IMR-90 (cell line): ENCODE measurements at regions not wholly inside any gene's neighbourhood (a gene's known extent, or its start where the extent isn't known, plus 50 kb on each side); places are given as distances from the start of the nearest gene placed in this dataset.

ENCODE experiments used
- ATAC-seq: fragments of 200-7000 bp; cut with Tn5 transposase; 2 replicates; pipeline ENCODE4 v1.9.1; 2020; ENCODE audit warnings: low read depth, mild to moderate bottlenecking, moderate library complexity
- BruUV-seq: library from RNA; stranded (reverse); fragments of 400-500 nt; replicated peaks from 2 replicates; lab custom pipeline; 2021; lab: Mats Ljungman, UMichigan
- CTCF ChIA-PET: fragments of 300-600 bp; formaldehyde crosslinking; extraction: SDS; loops from one replicate; lab custom pipeline; 2021; ENCODE audit warnings: antibody characterized with exemption; lab: Yijun Ruan, JAX
- POLR2A ChIA-PET: fragments of 300-600 bp; sonication (Branson Sonifier 250); formaldehyde crosslinking; loops from one replicate; lab custom pipeline; 2022; ENCODE audit warnings: antibody characterized with exemption; ENCODE audit not compliant: unreplicated experiment; lab: Charles Lee
- DNase-seq: peaks from one replicate; pipeline ENCODE4 v3.0.0; 2013
- H2AFZ ChIP-seq: replicated peaks from 2 replicates; pipeline ENCODE3; 2013; ENCODE audit warnings: low read length, mild to moderate bottlenecking; ENCODE audit not compliant: poor library complexity
- H2AK5ac ChIP-seq: 2 replicates; pipeline ENCODE4 v1.6.1; 2013; ENCODE audit warnings: low read depth, low read length, inconsistent platforms
- H2AK9ac ChIP-seq: replicated peaks from 2 replicates; pipeline ENCODE3; 2013; ENCODE audit warnings: mild to moderate bottlenecking, low read depth, low read length, moderate library complexity; ENCODE audit not compliant: poor library complexity
- H2BK120ac ChIP-seq: 2 replicates; pipeline ENCODE4 v1.6.1; 2013; ENCODE audit warnings: low read depth, low read length, inconsistent platforms
- H2BK15ac ChIP-seq: 3 replicates; pipeline ENCODE4 v1.6.1; 2013; ENCODE audit warnings: low read depth, low read length, inconsistent platforms
- H2BK20ac ChIP-seq: 2 replicates; pipeline ENCODE4 v1.6.1; 2013; ENCODE audit warnings: low read depth, mild to moderate bottlenecking, inconsistent platforms, low read length, moderate library complexity
- H2BK5ac ChIP-seq: 2 replicates; pipeline ENCODE4 v1.6.1; 2013; ENCODE audit warnings: mild to moderate bottlenecking, low read depth, low read length, inconsistent platforms; ENCODE audit not compliant: poor library complexity, severe bottlenecking
- H3K14ac ChIP-seq: replicated peaks from 2 replicates; pipeline ENCODE4 v1.6.1; 2013; ENCODE audit warnings: low read depth, low read length, inconsistent platforms
- H3K18ac ChIP-seq: 2 replicates; pipeline ENCODE4 v1.6.1; 2013; ENCODE audit warnings: low read depth, low read length, control low read depth
- H3K23ac ChIP-seq: 2 replicates; pipeline ENCODE4 v1.6.1; 2013; ENCODE audit warnings: low read depth, low read length, inconsistent platforms
- H3K27ac ChIP-seq: 2 replicates; pipeline ENCODE4 v1.5.1; 2013; ENCODE audit warnings: mild to moderate bottlenecking, control low read depth, low read length; ENCODE audit not compliant: insufficient read depth
- H3K27me3 ChIP-seq: 2 replicates; pipeline ENCODE4 v1.6.1; 2013; ENCODE audit warnings: low read length; ENCODE audit not compliant: control insufficient read depth, insufficient read depth
- H3K36me3 ChIP-seq: 2 replicates; pipeline ENCODE4 v1.6.1; 2013; ENCODE audit warnings: low read length, mixed read lengths; ENCODE audit not compliant: control insufficient read depth, insufficient read depth
- H3K4ac ChIP-seq: 2 replicates; pipeline ENCODE4 v1.6.1; 2013; ENCODE audit warnings: low read depth, low read length, inconsistent platforms
- H3K4me1 ChIP-seq: 2 replicates; pipeline ENCODE4 v1.6.1; 2013; ENCODE audit warnings: low read length, mixed read lengths; ENCODE audit not compliant: control insufficient read depth, insufficient read depth
- H3K4me2 ChIP-seq: 2 replicates; pipeline ENCODE4 v1.6.1; 2013; ENCODE audit warnings: low read depth, mild to moderate bottlenecking, control low read depth, low read length, moderate library complexity
- H3K4me3 ChIP-seq: 2 replicates; pipeline ENCODE4 v1.5.1; 2013; ENCODE audit warnings: low read depth, mild to moderate bottlenecking, control low read depth, low read length, moderate library complexity; ENCODE audit not compliant: insufficient read depth
- H3K56ac ChIP-seq: 2 replicates; pipeline ENCODE4 v1.6.1; 2013; ENCODE audit warnings: low read length, inconsistent platforms; ENCODE audit not compliant: insufficient read depth; ENCODE audit errors: extremely low read depth
- H3K79me1 ChIP-seq, 2 experiments: 2 replicates each; pipeline ENCODE4 v1.6.1; 2013; ENCODE audit warnings: low read length in 2 of 2, inconsistent platforms in 1 of 2, low read depth in 1 of 2
- H3K9ac ChIP-seq: 2 replicates; pipeline ENCODE4 v1.6.1; 2013; ENCODE audit warnings: low read depth, low read length, control low read depth
- H3K9me1 ChIP-seq: 2 replicates; pipeline ENCODE4 v1.6.1; 2013; ENCODE audit warnings: low read length, inconsistent platforms; ENCODE audit not compliant: insufficient read depth
- H3K9me3 ChIP-seq: 2 replicates; pipeline ENCODE4 v1.6.1; 2013; ENCODE audit warnings: low read length; ENCODE audit not compliant: control insufficient read depth, insufficient read depth
- H4K20me1 ChIP-seq: 2 replicates; pipeline ENCODE4 v1.6.1; 2013; ENCODE audit warnings: low read length, inconsistent platforms; ENCODE audit not compliant: insufficient read depth
- H4K5ac ChIP-seq: 2 replicates; pipeline ENCODE4 v1.6.1; 2013; ENCODE audit warnings: mild to moderate bottlenecking, low read depth, low read length, control low read depth
- H4K8ac ChIP-seq, 2 experiments: 2 replicates each; pipeline ENCODE4 v1.6.1; 2013; ENCODE audit warnings: low read depth in 2 of 2, low read length in 2 of 2, control low read depth in 1 of 2, inconsistent platforms in 1 of 2
- H4K91ac ChIP-seq: 2 replicates; pipeline ENCODE4 v1.6.1; 2013; ENCODE audit warnings: low read depth, low read length, inconsistent platforms; ENCODE audit not compliant: insufficient read depth
- BHLHE40 ChIP-seq: fragments of 150-350 bp; IDR thresholded peaks from 2 replicates; pipeline ENCODE4 v1.6.1; 2016; ENCODE audit warnings: mild to moderate bottlenecking, low read depth, low read length
- CHD1 ChIP-seq: IDR thresholded peaks from 2 replicates; pipeline ENCODE4 v1.6.1; 2012; ENCODE audit warnings: low read depth, low read length, improper control_type of control experiment
- FOS ChIP-seq: fragments of 150-350 bp; IDR thresholded peaks from 2 replicates; pipeline ENCODE4 v1.6.1; 2016; ENCODE audit warnings: low read depth, low read length
- MAZ ChIP-seq: IDR thresholded peaks from 2 replicates; pipeline ENCODE4 v1.6.1; 2012; ENCODE audit warnings: low read depth, mild to moderate bottlenecking, low read length, improper control_type of control experiment, moderate library complexity, borderline replicate concordance
- MXI1 ChIP-seq: IDR thresholded peaks from 2 replicates; pipeline ENCODE4 v1.6.1; 2012; ENCODE audit warnings: low read depth, mild to moderate bottlenecking, low read length, moderate library complexity, borderline replicate concordance
- NFE2L2 ChIP-seq: fragments of 150-350 bp; IDR thresholded peaks from 2 replicates; pipeline ENCODE4 v1.6.1; 2016; ENCODE audit warnings: low read depth, mild to moderate bottlenecking, low read length
- POLR2A ChIP-seq: IDR thresholded peaks from 2 replicates; pipeline ENCODE4 v1.6.1; 2012; ENCODE audit warnings: mild to moderate bottlenecking, low read depth, low read length
- RAD21 ChIP-seq: IDR thresholded peaks from 2 replicates; pipeline ENCODE4 v1.6.1; 2012; ENCODE audit warnings: low read length, improper control_type of control experiment
- RCOR1 ChIP-seq: IDR thresholded peaks from 2 replicates; pipeline ENCODE4 v1.6.1; 2012; ENCODE audit warnings: mild to moderate bottlenecking, low read length, improper control_type of control experiment; ENCODE audit not compliant: insufficient replicate concordance
- RFX5 ChIP-seq: IDR thresholded peaks from 2 replicates; pipeline ENCODE4 v1.8.0; 2012; ENCODE audit warnings: low read depth, mild to moderate bottlenecking, low read length, moderate library complexity
- SMC3 ChIP-seq: fragments of 150-350 bp; IDR thresholded peaks from 2 replicates; pipeline ENCODE4 v1.6.1; 2016; ENCODE audit warnings: low read depth, mild to moderate bottlenecking, antibody characterized with exemption, low read length, moderate library complexity
- WGBS, 2 experiments: methylation state at CpG; one replicate each; pipeline versions ENCODE4 v1.1.5 to v1.1.7; 2013; ENCODE audit warnings: missing lambda C conversion rate in 2 of 2; ENCODE audit not compliant: insufficient read length in 1 of 2; ENCODE audit errors: extremely low coverage in 2 of 2; 5-methylcytosine and 5-hydroxymethylcytosine counted together
- dilution Hi-C: fragments of 300-500 bp; cut with HindIII; formaldehyde crosslinking; loops from one replicate; pipeline ENCODE4 v1.14.3; 2018; ENCODE audit warnings: low sequenced_read_pairs; ENCODE audit not compliant: unreplicated experiment
- in situ Hi-C: fragments of 300-500 bp; cut with MboI; formaldehyde crosslinking; loops from 3 replicates; pipeline ENCODE4 v1.14.3; 2019; ENCODE audit warnings: low sequenced_read_pairs, inconsistent platforms, mixed read lengths
- intact Hi-C: fragments of 100-400 bp; cut with micrococcal nuclease; formaldehyde crosslinking; loops from 2 replicates; pipeline ENCODE4 v1.10.0; 2022
- TF ChIP-seq, protein P1 (sequence below): fragments of 150-350 bp; IDR thresholded peaks from 2 replicates; pipeline ENCODE4 v1.6.1; 2017; ENCODE audit warnings: mild to moderate bottlenecking, antibody characterized with exemption, low read length, low read depth
- TF ChIP-seq, protein P2 (sequence below): conservative IDR thresholded peaks from 2 replicates; pipeline ENCODE4 v1.5.1; 2012; ENCODE audit warnings: mild to moderate bottlenecking, low read depth, low read length, improper control_type of control experiment
- TF ChIP-seq, protein P3 (sequence below): fragments of 150-350 bp; IDR thresholded peaks from 2 replicates; pipeline ENCODE4 v1.6.1; 2016; ENCODE audit warnings: low read depth, mild to moderate bottlenecking, low read length, moderate library complexity, borderline replicate concordance

DNA sequence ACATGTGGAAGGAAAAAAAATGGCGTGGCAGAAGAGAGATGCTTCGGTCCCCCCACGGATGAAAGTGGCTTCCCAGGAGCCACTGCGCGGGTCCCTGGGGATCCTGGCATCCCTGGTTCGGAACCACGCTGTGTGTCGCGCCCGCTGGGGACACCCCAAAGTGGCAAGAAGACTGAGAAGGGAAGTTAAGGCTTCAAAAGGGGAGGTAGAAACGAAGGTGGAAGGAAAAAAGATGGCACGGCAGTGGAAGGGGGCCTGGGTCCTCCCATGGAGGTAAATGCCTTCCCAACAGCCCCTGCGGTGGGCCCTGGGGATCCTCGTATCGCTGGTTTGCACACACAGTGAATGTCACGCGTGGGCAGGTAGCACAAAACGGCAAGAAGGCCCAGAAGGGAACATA is 281.7 kb downstream of the ALG10 start:
- Histone ChIP-seq H4K91ac (no peak overlapping the region), H4K20me1 (no peaks in the 10 kb centered on the region), H4K8ac (no peak overlapping the region), H2BK20ac (no peak overlapping the region), H2BK5ac (no peak overlapping the region), H2BK15ac (no peak overlapping the region), H3K4me3 (no peak overlapping the region), H3K56ac (no peak overlapping the region), H3K14ac (no peak overlapping the region), H4K5ac (no peak overlapping the region), H2AK9ac (no peak overlapping the region), H2AK5ac (no peak overlapping the region), H3K79me1 (no peaks in the 10 kb centered on the region), H3K9ac (no peak overlapping the region), H3K23ac (no peak overlapping the region), H2BK120ac (no peak overlapping the region), H3K27me3 (no peaks in the 10 kb centered on the region), H3K36me3 (no peaks in the 10 kb centered on the region), H3K9me3 (peaks cover 82% of the 10 kb centered on the region), H3K18ac (no peak overlapping the region), H3K4me2 (no peak overlapping the region), H3K4ac (no peak overlapping the region), H3K4me1 (no peaks in the 10 kb centered on the region), H3K27ac (no peak overlapping the region), H3K9me1 (no peaks in the 10 kb centered on the region), H2AFZ (no peak overlapping the region)
- intact Hi-C loops (no loop called here), in situ Hi-C loops (no loop called here), dilution Hi-C loops (no loop called here)
- CTCF ChIA-PET = no interaction called here
- no peak for DNase-seq
- WGBS, 2 experiments = 63% methylated on average over 13 of the region's 18 CpGs; no CpG with 5 or more reads in 1 of the 2 experiments
- TF ChIP-seq RCOR1 (no peak), BHLHE40 (no peak), FOS (no peak), MXI1 (no peak), NFE2L2 (no peak), CHD1 (no peak), POLR2A (no peak), MAZ (no peak), RFX5 (no peak), RAD21 (no peak), SMC3 (no peak)
- TF ChIP-seq, protein P1, sequence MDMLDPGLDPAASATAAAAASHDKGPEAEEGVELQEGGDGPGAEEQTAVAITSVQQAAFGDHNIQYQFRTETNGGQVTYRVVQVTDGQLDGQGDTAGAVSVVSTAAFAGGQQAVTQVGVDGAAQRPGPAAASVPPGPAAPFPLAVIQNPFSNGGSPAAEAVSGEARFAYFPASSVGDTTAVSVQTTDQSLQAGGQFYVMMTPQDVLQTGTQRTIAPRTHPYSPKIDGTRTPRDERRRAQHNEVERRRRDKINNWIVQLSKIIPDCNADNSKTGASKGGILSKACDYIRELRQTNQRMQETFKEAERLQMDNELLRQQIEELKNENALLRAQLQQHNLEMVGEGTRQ = no peak
- TF ChIP-seq, protein P2, sequence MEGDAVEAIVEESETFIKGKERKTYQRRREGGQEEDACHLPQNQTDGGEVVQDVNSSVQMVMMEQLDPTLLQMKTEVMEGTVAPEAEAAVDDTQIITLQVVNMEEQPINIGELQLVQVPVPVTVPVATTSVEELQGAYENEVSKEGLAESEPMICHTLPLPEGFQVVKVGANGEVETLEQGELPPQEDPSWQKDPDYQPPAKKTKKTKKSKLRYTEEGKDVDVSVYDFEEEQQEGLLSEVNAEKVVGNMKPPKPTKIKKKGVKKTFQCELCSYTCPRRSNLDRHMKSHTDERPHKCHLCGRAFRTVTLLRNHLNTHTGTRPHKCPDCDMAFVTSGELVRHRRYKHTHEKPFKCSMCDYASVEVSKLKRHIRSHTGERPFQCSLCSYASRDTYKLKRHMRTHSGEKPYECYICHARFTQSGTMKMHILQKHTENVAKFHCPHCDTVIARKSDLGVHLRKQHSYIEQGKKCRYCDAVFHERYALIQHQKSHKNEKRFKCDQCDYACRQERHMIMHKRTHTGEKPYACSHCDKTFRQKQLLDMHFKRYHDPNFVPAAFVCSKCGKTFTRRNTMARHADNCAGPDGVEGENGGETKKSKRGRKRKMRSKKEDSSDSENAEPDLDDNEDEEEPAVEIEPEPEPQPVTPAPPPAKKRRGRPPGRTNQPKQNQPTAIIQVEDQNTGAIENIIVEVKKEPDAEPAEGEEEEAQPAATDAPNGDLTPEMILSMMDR = no peak
- TF ChIP-seq, protein P3, sequence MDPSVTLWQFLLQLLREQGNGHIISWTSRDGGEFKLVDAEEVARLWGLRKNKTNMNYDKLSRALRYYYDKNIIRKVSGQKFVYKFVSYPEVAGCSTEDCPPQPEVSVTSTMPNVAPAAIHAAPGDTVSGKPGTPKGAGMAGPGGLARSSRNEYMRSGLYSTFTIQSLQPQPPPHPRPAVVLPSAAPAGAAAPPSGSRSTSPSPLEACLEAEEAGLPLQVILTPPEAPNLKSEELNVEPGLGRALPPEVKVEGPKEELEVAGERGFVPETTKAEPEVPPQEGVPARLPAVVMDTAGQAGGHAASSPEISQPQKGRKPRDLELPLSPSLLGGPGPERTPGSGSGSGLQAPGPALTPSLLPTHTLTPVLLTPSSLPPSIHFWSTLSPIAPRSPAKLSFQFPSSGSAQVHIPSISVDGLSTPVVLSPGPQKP = no peak
- no TSS peak for BruUV-seq
- POLR2A ChIA-PET = no interaction called here
- no peak for ATAC-seq
